SK-N-SH treated with all-trans-retinoic acid at 6 μM for 48 hours (cell line): ENCODE measurements at regions not wholly inside any gene's neighbourhood (a gene's known extent, or its start where the extent isn't known, plus 50 kb on each side); places are given as distances from the start of the nearest gene placed in this dataset.
"Not testable (repeated sequence)": the region's sequence is repeated elsewhere in the genome, so short reads cannot be mapped to it uniquely, and the experiment has no call there.

Experiments
- ARNTL ChIP-seq: fragments of 450-650 bp; formaldehyde crosslinking; IDR thresholded peaks from 2 replicates; pipeline ENCODE4 v1.5.0; 2020; ENCODE audit warnings: low read depth, mild to moderate bottlenecking, moderate library complexity, borderline replicate concordance
- BACH2 ChIP-seq: fragments of 250-450 bp; sonication (Bioruptor Pico); IDR thresholded peaks from 2 replicates; pipeline ENCODE4 v1.9.0; 2021; ENCODE audit warnings: mild to moderate bottlenecking, borderline replicate concordance
- CSDC2 ChIP-seq: fragments of 250-450 bp; sonication (Bioruptor Pico); IDR thresholded peaks from 2 replicates; pipeline ENCODE4 v1.5.0; 2020; ENCODE audit warnings: mild to moderate bottlenecking, moderate library complexity
- ESRRG ChIP-seq: fragments of 250-450 bp; sonication (Bioruptor Pico); IDR thresholded peaks from 2 replicates; pipeline ENCODE4 v1.6.1; 2021; ENCODE audit warnings: mild to moderate bottlenecking
- PPARA ChIP-seq: fragments of 250-450 bp; sonication (Bioruptor Pico); IDR thresholded peaks from 2 replicates; pipeline ENCODE4 v1.5.0; 2020; ENCODE audit warnings: mild to moderate bottlenecking, borderline replicate concordance
- ZFP3 ChIP-seq: fragments of 250-450 bp; sonication (Bioruptor Pico); IDR thresholded peaks from 2 replicates; pipeline ENCODE4 v1.5.0; 2020; ENCODE audit warnings: mild to moderate bottlenecking, moderate library complexity
- ZFP30 ChIP-seq: fragments of 450-650 bp; formaldehyde crosslinking; IDR thresholded peaks from 2 replicates; pipeline ENCODE4 v1.5.0; 2022; ENCODE audit warnings: mild to moderate bottlenecking, moderate library complexity
- ZNF565 ChIP-seq: fragments of 450-650 bp; formaldehyde crosslinking; conservative IDR thresholded peaks from 2 replicates; pipeline ENCODE4 v1.5.0; 2020; ENCODE audit warnings: low read depth, mild to moderate bottlenecking, moderate library complexity
- TF ChIP-seq, protein P1 (sequence below): fragments of 250-450 bp; sonication (Bioruptor Pico); IDR thresholded peaks from 2 replicates; pipeline ENCODE4 v1.8.0; 2020; ENCODE audit warnings: mild to moderate bottlenecking, moderate library complexity, borderline replicate concordance
- TF ChIP-seq, protein P2 (sequence below): fragments of 250-450 bp; sonication (Bioruptor Pico); IDR thresholded peaks from 2 replicates; pipeline ENCODE4 v1.8.0; 2021; ENCODE audit warnings: low read depth, mild to moderate bottlenecking, moderate library complexity, borderline replicate concordance
- TF ChIP-seq, protein P3 (sequence below): fragments of 250-450 bp; sonication (Bioruptor Pico); IDR thresholded peaks from 2 replicates; pipeline ENCODE4 v1.5.1; 2021; ENCODE audit warnings: mild to moderate bottlenecking, moderate library complexity

DNA sequence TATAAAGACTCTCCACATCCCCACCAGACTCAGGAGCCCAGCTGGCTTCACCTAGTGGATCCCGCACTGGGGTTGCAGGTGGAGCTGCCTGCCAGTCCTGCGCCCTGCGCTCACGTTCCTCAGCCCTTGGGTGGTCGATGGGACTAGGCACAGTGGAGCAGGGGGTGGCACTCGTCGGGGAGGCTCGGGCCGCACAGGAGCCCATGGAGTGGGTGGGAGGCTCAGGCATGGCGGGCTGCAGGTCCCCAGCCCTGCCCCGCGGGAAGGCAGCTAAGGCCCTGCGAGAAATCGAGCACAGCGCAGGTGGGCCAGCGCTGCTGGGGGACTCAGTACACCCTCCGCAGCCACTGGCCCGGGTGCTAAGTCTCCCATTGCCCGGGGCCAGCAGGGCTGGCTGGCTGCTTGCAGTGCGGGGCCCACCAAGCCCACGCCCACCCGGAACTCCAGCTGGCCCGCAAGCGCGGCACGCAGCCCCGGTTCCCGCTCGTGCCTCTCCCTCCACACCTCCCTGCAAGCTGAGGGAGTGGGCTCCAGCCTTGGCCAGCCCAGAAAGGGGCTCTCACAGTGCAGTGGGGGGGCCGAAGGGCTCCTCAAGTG lies 371.8 kb downstream of the PRDM5 start:
- TF ChIP-seq ESRRG; ZFP30; ARNTL (CRISPR knock-in tag); ZNF565 (CRISPR knock-in tag); CSDC2 (CRISPR knock-in tag); PPARA (CRISPR knock-in tag); ZFP3; BACH2 (CRISPR knock-in tag): not testable (repeated sequence)
- TF ChIP-seq, protein P1, sequence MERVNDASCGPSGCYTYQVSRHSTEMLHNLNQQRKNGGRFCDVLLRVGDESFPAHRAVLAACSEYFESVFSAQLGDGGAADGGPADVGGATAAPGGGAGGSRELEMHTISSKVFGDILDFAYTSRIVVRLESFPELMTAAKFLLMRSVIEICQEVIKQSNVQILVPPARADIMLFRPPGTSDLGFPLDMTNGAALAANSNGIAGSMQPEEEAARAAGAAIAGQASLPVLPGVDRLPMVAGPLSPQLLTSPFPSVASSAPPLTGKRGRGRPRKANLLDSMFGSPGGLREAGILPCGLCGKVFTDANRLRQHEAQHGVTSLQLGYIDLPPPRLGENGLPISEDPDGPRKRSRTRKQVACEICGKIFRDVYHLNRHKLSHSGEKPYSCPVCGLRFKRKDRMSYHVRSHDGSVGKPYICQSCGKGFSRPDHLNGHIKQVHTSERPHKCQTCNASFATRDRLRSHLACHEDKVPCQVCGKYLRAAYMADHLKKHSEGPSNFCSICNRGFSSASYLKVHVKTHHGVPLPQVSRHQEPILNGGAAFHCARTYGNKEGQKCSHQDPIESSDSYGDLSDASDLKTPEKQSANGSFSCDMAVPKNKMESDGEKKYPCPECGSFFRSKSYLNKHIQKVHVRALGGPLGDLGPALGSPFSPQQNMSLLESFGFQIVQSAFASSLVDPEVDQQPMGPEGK, result not testable (repeated sequence)
- TF ChIP-seq, protein P2, sequence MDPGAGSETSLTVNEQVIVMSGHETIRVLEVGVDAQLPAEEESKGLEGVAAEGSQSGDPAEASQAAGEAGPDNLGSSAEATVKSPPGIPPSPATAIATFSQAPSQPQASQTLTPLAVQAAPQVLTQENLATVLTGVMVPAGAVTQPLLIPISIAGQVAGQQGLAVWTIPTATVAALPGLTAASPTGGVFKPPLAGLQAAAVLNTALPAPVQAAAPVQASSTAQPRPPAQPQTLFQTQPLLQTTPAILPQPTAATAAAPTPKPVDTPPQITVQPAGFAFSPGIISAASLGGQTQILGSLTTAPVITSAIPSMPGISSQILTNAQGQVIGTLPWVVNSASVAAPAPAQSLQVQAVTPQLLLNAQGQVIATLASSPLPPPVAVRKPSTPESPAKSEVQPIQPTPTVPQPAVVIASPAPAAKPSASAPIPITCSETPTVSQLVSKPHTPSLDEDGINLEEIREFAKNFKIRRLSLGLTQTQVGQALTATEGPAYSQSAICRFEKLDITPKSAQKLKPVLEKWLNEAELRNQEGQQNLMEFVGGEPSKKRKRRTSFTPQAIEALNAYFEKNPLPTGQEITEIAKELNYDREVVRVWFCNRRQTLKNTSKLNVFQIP (CRISPR knock-in tag), result not testable (repeated sequence)
- TF ChIP-seq, protein P3, sequence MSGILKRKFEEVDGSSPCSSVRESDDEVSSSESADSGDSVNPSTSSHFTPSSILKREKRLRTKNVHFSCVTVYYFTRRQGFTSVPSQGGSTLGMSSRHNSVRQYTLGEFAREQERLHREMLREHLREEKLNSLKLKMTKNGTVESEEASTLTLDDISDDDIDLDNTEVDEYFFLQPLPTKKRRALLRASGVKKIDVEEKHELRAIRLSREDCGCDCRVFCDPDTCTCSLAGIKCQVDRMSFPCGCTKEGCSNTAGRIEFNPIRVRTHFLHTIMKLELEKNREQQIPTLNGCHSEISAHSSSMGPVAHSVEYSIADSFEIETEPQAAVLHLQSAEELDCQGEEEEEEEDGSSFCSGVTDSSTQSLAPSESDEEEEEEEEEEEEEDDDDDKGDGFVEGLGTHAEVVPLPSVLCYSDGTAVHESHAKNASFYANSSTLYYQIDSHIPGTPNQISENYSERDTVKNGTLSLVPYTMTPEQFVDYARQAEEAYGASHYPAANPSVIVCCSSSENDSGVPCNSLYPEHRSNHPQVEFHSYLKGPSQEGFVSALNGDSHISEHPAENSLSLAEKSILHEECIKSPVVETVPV (CRISPR knock-in tag), result not testable (repeated sequence)
